ENCODE measurements at regions not wholly inside any gene's neighbourhood (a gene's known extent, or its start where the extent isn't known, plus 50 kb on each side); places are given as distances from the start of the nearest gene placed in this dataset.
A peak's percentile ranks its signal among the peaks of the same experiment; 100 is the strongest.

DNA sequence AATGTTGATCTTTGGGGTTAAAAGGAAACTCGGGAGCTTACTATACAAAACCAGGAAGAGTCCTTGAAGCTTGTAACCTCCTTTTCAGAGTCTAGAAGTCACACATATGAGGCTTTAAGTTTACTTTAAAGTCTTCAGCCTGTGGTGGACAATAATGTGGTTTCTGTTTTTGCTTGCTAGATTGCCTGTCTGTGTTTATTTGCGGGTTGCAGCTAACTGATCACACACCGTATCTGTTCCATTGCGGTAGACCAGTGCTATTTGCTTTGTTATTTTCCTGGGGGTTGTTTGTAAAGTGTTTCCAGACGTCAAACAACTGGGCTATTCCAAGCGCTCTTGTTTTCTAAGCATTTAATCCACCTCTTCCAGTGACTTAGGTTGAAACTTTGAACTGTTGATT, 143.0 kb upstream of the GYPA start:
- no peaks in the 10 kb centered on the region for H3K36me3 ChIP-seq (ENCODE audit: control insufficient read depth, insufficient read depth, low read length, severe bottlenecking)
- no peaks in the 10 kb centered on the region for H3K9me3 ChIP-seq (ENCODE audit: control insufficient read depth, low read length)
- no peak overlapping the region for H3K9ac ChIP-seq (ENCODE audit: low read length)
- no peaks in the 10 kb centered on the region for H3K4me1 ChIP-seq (ENCODE audit: control insufficient read depth, insufficient read depth, low read length)
- DNase-seq (ENCODE audit: low read depth) = no peak
- H3K27me3 ChIP-seq (replicated peaks; ENCODE audit: control insufficient read depth, insufficient read depth, low read length) = no peaks in the 10 kb centered on the region
- H3K4me3 ChIP-seq (ENCODE audit: low read length) = no peak overlapping the region

DNA sequence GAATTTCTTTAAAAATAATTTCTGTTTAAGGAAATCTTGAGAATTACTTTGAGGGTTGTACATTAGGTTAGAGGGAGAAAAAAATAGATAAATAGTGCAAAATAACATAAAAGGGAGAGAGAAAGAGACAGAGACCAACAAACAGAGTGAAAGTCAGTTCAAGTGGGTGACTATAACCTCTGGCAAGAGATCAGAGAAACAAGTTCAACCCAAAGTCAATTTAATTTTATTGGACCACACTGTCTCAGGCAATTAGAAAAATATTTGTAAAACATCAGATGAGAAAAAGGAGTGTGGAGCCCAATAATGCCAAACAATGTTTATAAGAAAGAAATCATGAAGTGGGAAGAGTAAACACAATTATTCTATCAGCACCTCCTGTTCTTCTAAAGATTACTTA, 143.5 kb upstream of the GYPA start:
- no peaks in the 10 kb centered on the region for H3K27me3 ChIP-seq (replicated peaks; ENCODE audit: control insufficient read depth, insufficient read depth, low read length)
- H3K9me3 ChIP-seq (ENCODE audit: control insufficient read depth, low read length) = no peaks in the 10 kb centered on the region
- H3K4me3 ChIP-seq (ENCODE audit: low read length) = no peak overlapping the region
- DNase-seq (ENCODE audit: low read depth) = no peak
- no peak overlapping the region for H3K9ac ChIP-seq (ENCODE audit: low read length)
- H3K4me1 ChIP-seq (ENCODE audit: control insufficient read depth, insufficient read depth, low read length) = no peaks in the 10 kb centered on the region
- H3K36me3 ChIP-seq (ENCODE audit: control insufficient read depth, insufficient read depth, low read length, severe bottlenecking) = no peaks in the 10 kb centered on the region

DNA sequence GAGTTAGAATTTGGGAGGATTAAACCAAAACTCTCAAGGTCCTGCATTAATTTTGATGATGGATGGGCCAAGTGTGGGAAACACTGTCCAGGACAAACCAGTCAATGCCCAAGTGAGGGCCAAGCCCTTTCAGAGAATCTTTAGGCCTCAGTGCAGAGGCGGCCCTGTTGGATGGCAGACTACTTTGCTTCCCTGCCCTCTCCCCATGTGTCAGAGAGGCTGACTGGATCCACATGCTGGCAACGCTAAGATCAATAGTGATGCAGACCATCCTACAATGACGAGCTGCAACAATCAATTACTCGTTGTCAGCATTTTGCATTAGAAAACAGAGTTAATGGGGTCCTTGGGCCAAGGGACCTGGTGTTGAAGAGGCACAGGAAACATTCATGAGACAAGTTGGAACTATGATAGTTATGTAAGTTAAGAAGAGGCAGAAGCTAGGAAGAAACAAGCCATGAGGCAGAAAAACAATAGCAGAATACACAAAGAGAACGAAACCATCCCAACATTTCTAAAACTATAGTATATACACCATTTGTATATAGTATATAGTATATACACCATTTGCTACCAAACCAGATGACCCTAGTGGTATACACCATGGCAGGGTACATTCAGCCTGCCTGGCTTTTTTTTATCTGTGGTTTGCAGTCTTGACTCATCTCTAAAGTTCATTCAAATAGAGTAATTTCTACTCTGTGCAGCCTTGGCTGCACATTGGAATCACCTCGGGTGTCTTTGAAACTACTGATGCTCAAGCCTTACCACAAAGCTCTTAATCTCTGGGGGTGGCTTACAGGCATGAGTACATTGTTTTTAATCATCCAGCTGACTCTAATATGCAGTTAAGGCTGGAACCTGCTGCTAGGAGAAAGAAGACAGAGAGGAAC, 147.7 kb upstream of the GYPA start:
- DNase-seq (ENCODE audit: low read depth) = no peak
- Histone ChIP-seq H3K4me1 (ENCODE audit: control insufficient read depth, insufficient read depth, low read length) (peaks cover 22% of the 10 kb centered on the region), H3K4me3 (ENCODE audit: low read length) (no peak overlapping the region), H3K27me3 (replicated peaks; ENCODE audit: control insufficient read depth, insufficient read depth, low read length) (no peaks in the 10 kb centered on the region), H3K36me3 (ENCODE audit: control insufficient read depth, insufficient read depth, low read length, severe bottlenecking) (no peaks in the 10 kb centered on the region), H3K9me3 (ENCODE audit: control insufficient read depth, low read length) (no peaks in the 10 kb centered on the region), H3K9ac (ENCODE audit: low read length) (no peak overlapping the region)

DNA sequence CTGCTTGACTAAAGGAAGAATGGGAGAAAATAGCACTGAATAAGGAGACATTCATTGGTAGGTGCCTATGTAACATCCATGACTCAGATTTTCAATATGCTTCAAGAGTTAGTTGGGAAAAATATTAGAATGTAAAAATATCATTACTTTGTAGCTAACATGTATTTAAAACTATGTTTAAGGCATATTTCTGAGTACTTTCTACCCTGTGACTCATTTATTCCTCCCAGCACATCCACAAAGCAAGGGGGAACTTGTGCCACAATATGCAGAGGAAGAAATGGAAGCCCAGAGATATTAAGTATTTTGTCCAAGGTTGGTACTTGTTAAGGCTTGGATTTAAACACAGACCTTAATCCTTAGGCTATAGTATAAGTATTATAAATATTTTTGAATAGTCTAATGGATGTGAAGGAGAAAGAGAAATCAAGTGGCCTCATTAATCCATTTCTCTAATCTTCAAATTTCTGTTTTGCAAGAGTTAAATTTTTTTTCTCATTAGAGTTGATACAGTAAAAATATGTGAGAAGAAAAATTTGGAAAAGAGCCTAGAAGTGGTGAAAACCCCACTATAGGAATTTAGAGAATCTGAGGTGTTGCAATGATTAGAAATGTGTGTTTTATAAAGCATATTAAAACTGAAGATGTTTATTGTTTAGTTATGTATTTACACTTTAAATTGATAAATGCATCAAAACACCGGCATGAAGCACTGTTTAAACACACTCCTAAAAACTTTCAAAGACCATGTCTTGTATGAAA, 149.3 kb upstream of the GYPA start:
- H3K27me3 ChIP-seq (replicated peaks; ENCODE audit: control insufficient read depth, insufficient read depth, low read length) = no peaks in the 10 kb centered on the region

DNA sequence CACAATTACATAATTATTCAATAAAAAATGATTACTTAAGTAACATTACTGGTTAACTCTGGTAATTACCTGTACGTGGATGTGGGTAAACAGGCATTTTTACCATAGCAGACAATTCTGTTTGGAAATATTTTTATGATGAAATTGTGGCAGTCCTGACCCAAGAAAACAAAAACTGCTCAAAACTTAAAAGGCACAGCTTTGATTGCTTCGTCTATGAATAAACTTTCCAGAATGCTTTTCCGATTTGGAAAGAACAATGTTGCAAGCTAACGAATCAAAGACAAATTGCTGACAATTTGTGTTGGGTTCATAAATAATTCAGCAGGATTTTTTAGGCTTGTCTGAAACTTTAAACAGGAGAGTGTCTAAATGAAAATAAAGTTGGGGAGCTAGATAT, 150.6 kb upstream of the GYPA start:
- H3K27me3 ChIP-seq (replicated peaks; ENCODE audit: control insufficient read depth, insufficient read depth, low read length) = no peaks in the 10 kb centered on the region
- H3K4me1 ChIP-seq (ENCODE audit: control insufficient read depth, insufficient read depth, low read length) = peaks cover 22% of the 10 kb centered on the region
- H3K9ac ChIP-seq (ENCODE audit: low read length) = no peak overlapping the region

More for the DNA sequence above, 149.3 kb upstream of the GYPA start:
- no peak overlapping the region for H3K9ac ChIP-seq (ENCODE audit: low read length)
- no peaks in the 10 kb centered on the region for H3K36me3 ChIP-seq (ENCODE audit: control insufficient read depth, insufficient read depth, low read length, severe bottlenecking)
- peak; percentile 44 for DNase-seq (ENCODE audit: low read depth)
- no peak overlapping the region for H3K4me3 ChIP-seq (ENCODE audit: low read length)
- H3K4me1 ChIP-seq (ENCODE audit: control insufficient read depth, insufficient read depth, low read length) = peaks cover 22% of the 10 kb centered on the region
- H3K9me3 ChIP-seq (ENCODE audit: control insufficient read depth, low read length) = no peaks in the 10 kb centered on the region

DNA sequence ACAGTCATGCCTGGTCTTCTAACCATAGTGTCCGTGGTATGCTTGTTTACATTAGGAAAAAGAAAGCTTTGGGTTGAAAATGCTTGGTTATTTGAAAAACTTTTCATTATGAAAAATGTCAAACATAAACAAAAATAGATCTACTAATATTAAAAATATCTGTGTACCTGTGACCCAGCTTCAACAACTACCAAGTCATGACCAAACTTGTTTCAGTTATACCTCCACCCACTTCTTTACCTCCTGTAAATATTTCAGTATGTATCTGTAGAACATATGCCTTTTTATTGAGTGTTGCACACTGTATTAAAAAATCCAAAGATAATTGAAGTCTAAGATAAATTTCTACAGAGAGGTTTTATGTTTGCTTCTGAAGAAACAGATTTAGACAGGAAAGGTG, 153.7 kb upstream of the GYPA start:
- H3K4me1 ChIP-seq (ENCODE audit: control insufficient read depth, insufficient read depth, low read length) = peaks cover 22% of the 10 kb centered on the region
- no peak for DNase-seq (ENCODE audit: low read depth)
- no peak overlapping the region for H3K9ac ChIP-seq (ENCODE audit: low read length)
- no peaks in the 10 kb centered on the region for H3K36me3 ChIP-seq (ENCODE audit: control insufficient read depth, insufficient read depth, low read length, severe bottlenecking)
- H3K27me3 ChIP-seq (replicated peaks; ENCODE audit: control insufficient read depth, insufficient read depth, low read length) = no peaks in the 10 kb centered on the region
- H3K4me3 ChIP-seq (ENCODE audit: low read length) = no peak overlapping the region
- no peaks in the 10 kb centered on the region for H3K9me3 ChIP-seq (ENCODE audit: control insufficient read depth, low read length)

More for the DNA sequence above, 150.6 kb upstream of the GYPA start:
- peak; percentile 25 for DNase-seq (ENCODE audit: low read depth)
- H3K9me3 ChIP-seq (ENCODE audit: control insufficient read depth, low read length) = no peaks in the 10 kb centered on the region
- no peak overlapping the region for H3K4me3 ChIP-seq (ENCODE audit: low read length)
- H3K36me3 ChIP-seq (ENCODE audit: control insufficient read depth, insufficient read depth, low read length, severe bottlenecking) = no peaks in the 10 kb centered on the region

DNA sequence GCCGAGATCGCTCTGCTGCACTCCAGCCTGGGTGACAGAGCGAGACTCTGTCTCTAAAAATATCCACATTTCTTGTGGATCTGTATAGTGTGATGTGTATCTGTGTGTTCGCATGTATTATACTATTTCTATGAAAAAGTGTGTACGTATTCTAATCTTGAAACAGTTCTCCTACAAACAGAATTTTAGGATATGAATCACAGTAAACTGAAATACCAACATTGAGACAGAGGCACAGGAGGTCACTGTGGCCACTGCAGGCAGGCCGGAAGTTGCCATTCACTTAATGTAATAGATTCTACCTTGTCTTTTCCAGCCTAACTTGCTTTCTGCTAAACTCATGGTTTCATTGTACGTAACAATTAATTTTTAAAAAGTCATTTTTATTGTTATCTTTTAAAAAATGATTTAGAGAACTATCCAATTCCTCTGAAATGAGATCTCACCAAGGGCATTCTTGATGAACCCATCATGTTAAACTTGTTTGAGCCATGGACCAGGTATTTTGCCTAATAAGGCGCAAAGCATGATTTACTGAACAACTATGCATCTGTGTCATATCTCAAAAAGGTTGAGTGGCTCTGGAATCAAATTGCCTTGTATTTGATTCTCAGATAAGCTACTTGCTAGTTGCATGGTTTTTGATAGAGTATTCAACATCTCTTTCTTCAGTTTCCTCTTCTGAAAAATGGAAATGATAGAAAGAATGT, 154.9 kb upstream of the GYPA start:
- H3K9ac ChIP-seq (ENCODE audit: low read length) = no peak overlapping the region
- H3K9me3 ChIP-seq (ENCODE audit: control insufficient read depth, low read length) = no peaks in the 10 kb centered on the region
- H3K36me3 ChIP-seq (ENCODE audit: control insufficient read depth, insufficient read depth, low read length, severe bottlenecking) = no peaks in the 10 kb centered on the region
- no peaks in the 10 kb centered on the region for H3K27me3 ChIP-seq (replicated peaks; ENCODE audit: control insufficient read depth, insufficient read depth, low read length)
- peaks cover 11% of the 10 kb centered on the region for H3K4me1 ChIP-seq (ENCODE audit: control insufficient read depth, insufficient read depth, low read length)
- peak; percentile 25 for DNase-seq (ENCODE audit: low read depth)
- no peak overlapping the region for H3K4me3 ChIP-seq (ENCODE audit: low read length)

GRCh38 chr4:144296941-144297340, 156.4 kb upstream of the GYPA start:
- Histone ChIP-seq H3K36me3 (ENCODE audit: control insufficient read depth, insufficient read depth, low read length, severe bottlenecking) (no peaks in the 10 kb centered on the region), H3K9ac (ENCODE audit: low read length) (no peak overlapping the region), H3K4me1 (ENCODE audit: control insufficient read depth, insufficient read depth, low read length) (no peaks in the 10 kb centered on the region), H3K9me3 (ENCODE audit: control insufficient read depth, low read length) (no peaks in the 10 kb centered on the region), H3K4me3 (ENCODE audit: low read length) (no peak overlapping the region), H3K27me3 (replicated peaks; ENCODE audit: control insufficient read depth, insufficient read depth, low read length) (no peaks in the 10 kb centered on the region)
- no peak for DNase-seq (ENCODE audit: low read depth)

GRCh38 chr4:144298519-144298918, 158.0 kb upstream of the GYPA start:
- DNase-seq (ENCODE audit: low read depth) = peak; percentile 17
- Histone ChIP-seq H3K4me3 (ENCODE audit: low read length) (no peak overlapping the region), H3K9me3 (ENCODE audit: control insufficient read depth, low read length) (no peaks in the 10 kb centered on the region), H3K36me3 (ENCODE audit: control insufficient read depth, insufficient read depth, low read length, severe bottlenecking) (no peaks in the 10 kb centered on the region), H3K27me3 (replicated peaks; ENCODE audit: control insufficient read depth, insufficient read depth, low read length) (no peaks in the 10 kb centered on the region), H3K4me1 (ENCODE audit: control insufficient read depth, insufficient read depth, low read length) (no peaks in the 10 kb centered on the region), H3K9ac (ENCODE audit: low read length) (no peak overlapping the region)

GRCh38 chr4:144300616-144301015, 160.1 kb upstream of the GYPA start:
- Histone ChIP-seq H3K4me3 (ENCODE audit: low read length) (no peak overlapping the region), H3K9ac (ENCODE audit: low read length) (no peak overlapping the region)

More at GRCh38 chr4:144300616-144301015, 160.1 kb upstream of the GYPA start:
- no peaks in the 10 kb centered on the region for H3K4me1 ChIP-seq (ENCODE audit: control insufficient read depth, insufficient read depth, low read length)
- H3K27me3 ChIP-seq (replicated peaks; ENCODE audit: control insufficient read depth, insufficient read depth, low read length) = no peaks in the 10 kb centered on the region
- no peak for DNase-seq (ENCODE audit: low read depth)
- no peaks in the 10 kb centered on the region for H3K36me3 ChIP-seq (ENCODE audit: control insufficient read depth, insufficient read depth, low read length, severe bottlenecking)
- no peaks in the 10 kb centered on the region for H3K9me3 ChIP-seq (ENCODE audit: control insufficient read depth, low read length)
